MM.1S (cell line): ENCODE measurements at regions not wholly inside any gene's neighbourhood (a gene's known extent, or its start where the extent isn't known, plus 50 kb on each side); places are given as distances from the start of the nearest gene placed in this dataset.
"Not testable (repeated sequence)": the region's sequence is repeated elsewhere in the genome, so short reads cannot be mapped to it uniquely, and the experiment has no call there.

Experiments used
- DNase-seq: peaks from one replicate; pipeline ENCODE4 v3.0.0-alpha.2; 2015
- H2AFZ ChIP-seq: fragments of 300-600 bp; sonication (generic); 2 replicates; pipeline ENCODE4 v1.6.0; 2016; ENCODE audit warnings: antibody characterized with exemption, low read length
- H3F3A ChIP-seq: fragments of 300-600 bp; sonication (generic); 2 replicates; pipeline ENCODE4 v1.6.1; 2016; ENCODE audit warnings: mild to moderate bottlenecking, antibody characterized with exemption, low read length, moderate library complexity, mixed read lengths; ENCODE audit not compliant: insufficient read depth
- H3K27ac ChIP-seq: fragments of 300-600 bp; sonication (generic); 2 replicates; pipeline ENCODE4 v1.5.1; 2016; ENCODE audit warnings: mild to moderate bottlenecking, low read length
- H3K27me3 ChIP-seq: fragments of 300-600 bp; sonication (generic); replicated peaks from 2 replicates; pipeline ENCODE4 v1.6.0; 2016; ENCODE audit warnings: low read length; ENCODE audit not compliant: insufficient read depth
- H3K36me3 ChIP-seq: fragments of 300-600 bp; sonication (generic); replicated peaks from 2 replicates; pipeline ENCODE4 v1.6.1; 2016; ENCODE audit warnings: mild to moderate bottlenecking, low read length, mixed read lengths; ENCODE audit not compliant: insufficient read depth
- H3K4me1 ChIP-seq: fragments of 300-600 bp; sonication (generic); 2 replicates; pipeline ENCODE4 v1.6.1; 2016; ENCODE audit warnings: low read length, mixed read lengths
- H3K4me2 ChIP-seq: fragments of 300-600 bp; sonication (generic); 2 replicates; pipeline ENCODE4 v1.6.0; 2016; ENCODE audit warnings: low read depth, low read length
- H3K4me3 ChIP-seq: fragments of 300-600 bp; sonication (generic); 2 replicates; pipeline ENCODE4 v1.5.1; 2016; ENCODE audit warnings: low read length, mixed read lengths
- H3K79me2 ChIP-seq: fragments of 300-600 bp; sonication (generic); 2 replicates; pipeline ENCODE4 v1.6.1; 2016; ENCODE audit warnings: mixed run types, low read length, mixed read lengths
- H3K9ac ChIP-seq: fragments of 300-600 bp; sonication (generic); 2 replicates; pipeline ENCODE4 v1.6.1; 2016; ENCODE audit warnings: low read length, mixed read lengths
- H3K9me2 ChIP-seq: fragments of 300-600 bp; sonication (generic); replicated peaks from 2 replicates; pipeline ENCODE4 v1.6.1; 2016; ENCODE audit warnings: mild to moderate bottlenecking, low read length, mixed read lengths; ENCODE audit not compliant: insufficient read depth
- H3K9me3 ChIP-seq: fragments of 300-600 bp; sonication (generic); replicated peaks from 2 replicates; pipeline ENCODE4 v1.6.1; 2016; ENCODE audit warnings: mild to moderate bottlenecking, low read length, mixed read lengths; ENCODE audit not compliant: insufficient read depth
- H4K20me1 ChIP-seq: fragments of 300-600 bp; sonication (generic); 2 replicates; pipeline ENCODE4 v1.6.1; 2016; ENCODE audit warnings: mild to moderate bottlenecking, low read length, moderate library complexity, mixed read lengths; ENCODE audit not compliant: insufficient read depth
- CTCF ChIP-seq: fragments of 300-600 bp; sonication (generic); IDR thresholded peaks from 2 replicates; pipeline ENCODE4 v1.5.1; 2016; ENCODE audit warnings: antibody characterized with exemption, low read length, mixed read lengths
- EZH2 ChIP-seq: fragments of 300-600 bp; sonication (generic); optimal IDR thresholded peaks from 2 replicates; pipeline ENCODE3; 2017; ENCODE audit warnings: low read depth, mild to moderate bottlenecking, antibody characterized with exemption, low read length, mixed read lengths
- EZH2phosphoT487 ChIP-seq: fragments of 300-600 bp; sonication (generic); IDR thresholded peaks from 2 replicates; pipeline ENCODE4 v1.6.1; 2018; ENCODE audit warnings: antibody characterized with exemption, low read length

- no peaks in the 10 kb centered on the region for H4K20me1 ChIP-seq
- TF ChIP-seq EZH2phosphoT487 (no peak), EZH2 (no peak), CTCF (no peak)
- no peak for DNase-seq
- no peak overlapping the region for H3K4me2 ChIP-seq
- H2AFZ ChIP-seq: no peak overlapping the region
- H3K79me2 ChIP-seq: no peaks in the 10 kb centered on the region
- H3K4me3 ChIP-seq: no peak overlapping the region
- no peaks in the 10 kb centered on the region for H3K9me2 ChIP-seq
- H3K9ac ChIP-seq: no peak overlapping the region
- H3F3A ChIP-seq: no peaks in the 10 kb centered on the region
- H3K9me3 ChIP-seq: no peaks in the 10 kb centered on the region
- H3K27me3 ChIP-seq: no peaks in the 10 kb centered on the region
- no peaks in the 10 kb centered on the region for H3K4me1 ChIP-seq
- H3K27ac ChIP-seq: no peak overlapping the region
- no peaks in the 10 kb centered on the region for H3K36me3 ChIP-seq
These were observed 61.7 kb upstream of the SMURF2 start for GRCh38 chr17:64723781-64724180.

- H3K79me2 ChIP-seq, DNase-seq, H2AFZ ChIP-seq, H3F3A ChIP-seq, H3K27me3 ChIP-seq, H4K20me1 ChIP-seq, H3K4me1 ChIP-seq, H3K36me3 ChIP-seq, H3K4me2 ChIP-seq, H3K27ac ChIP-seq, H3K4me3 ChIP-seq, H3K9me3 ChIP-seq, H3K9ac ChIP-seq, H3K9me2 ChIP-seq: not testable (repeated sequence)
These were observed 59.4 kb upstream of the SMURF2 start for GRCh38 chr17:64721556-64721955.

- H3K9ac ChIP-seq, H3K4me2 ChIP-seq, H3F3A ChIP-seq, H3K9me2 ChIP-seq, H3K9me3 ChIP-seq, H3K27me3 ChIP-seq, H3K79me2 ChIP-seq, H3K4me3 ChIP-seq, DNase-seq, H3K27ac ChIP-seq, H3K36me3 ChIP-seq, H4K20me1 ChIP-seq, H2AFZ ChIP-seq, H3K4me1 ChIP-seq: not testable (repeated sequence)
These were observed 58.1 kb upstream of the SMURF2 start for GRCh38 chr17:64720253-64720652.

GRCh38 chr17:64719517-64719916 is 57.4 kb upstream of the SMURF2 start:
- H3K27ac ChIP-seq, H2AFZ ChIP-seq, H3K9me2 ChIP-seq: not testable (repeated sequence)

GRCh38 chr17:64718816-64719215 is 56.7 kb upstream of the SMURF2 start:
- not testable (repeated sequence) for H3K9me3 ChIP-seq, H4K20me1 ChIP-seq, H3K4me2 ChIP-seq, DNase-seq, H3K9me2 ChIP-seq, H3K36me3 ChIP-seq, H2AFZ ChIP-seq, H3K27ac ChIP-seq, H3K79me2 ChIP-seq, H3K4me1 ChIP-seq, H3K27me3 ChIP-seq, H3K4me3 ChIP-seq, H3F3A ChIP-seq, H3K9ac ChIP-seq

More at GRCh38 chr17:64719517-64719916, 57.4 kb upstream of the SMURF2 start:
- not testable (repeated sequence) for H3K4me1 ChIP-seq, H4K20me1 ChIP-seq, H3K4me2 ChIP-seq, H3F3A ChIP-seq, DNase-seq, H3K79me2 ChIP-seq, H3K9ac ChIP-seq, H3K9me3 ChIP-seq, H3K36me3 ChIP-seq, H3K4me3 ChIP-seq, H3K27me3 ChIP-seq
